Heart left ventricle (tissue), 16 donors: ENCODE measurements at regions not wholly inside any gene's neighbourhood (a gene's known extent, or its start where the extent isn't known, plus 50 kb on each side); places are given as distances from the start of the nearest gene placed in this dataset.

Experiments used
- ATAC-seq, 4 donors: fragments of 200-7000 bp; cut with Tn5 transposase; one replicate each; pipeline ENCODE4 v1.9.1; 2020 to 2022; ENCODE audit warnings: moderate library complexity in 4 of 4, mild to moderate bottlenecking in 3 of 4, moderate number of reproducible peaks in 1 of 4
- DNase-seq, 5 donors: peaks; one replicate each; pipeline ENCODE4 v3.0.0-alpha.2; 2020
- H3K27ac ChIP-seq, 12 donors: fragments of 200-600 bp; sonication (generic) in 4 of 12; one replicate each; pipeline versions ENCODE4 v1.5.0 to v1.8.0; 2016 to 2022; ENCODE audit warnings: mild to moderate bottlenecking in 2 of 12
- H3K27me3 ChIP-seq, 9 donors: fragments of 200-600 bp; sonication (generic) in 2 of 9; one replicate each; pipeline versions ENCODE4 v1.5.1 to v1.8.0; 2016 to 2022; ENCODE audit warnings: mild to moderate bottlenecking in 3 of 9
- H3K36me3 ChIP-seq, 9 donors: fragments of 200-600 bp; sonication (generic) in 2 of 9; one replicate each; pipeline versions ENCODE4 v1.5.0 to v1.8.0; 2018 to 2022; ENCODE audit warnings: mild to moderate bottlenecking in 2 of 9
- H3K4me1 ChIP-seq, 12 donors: fragments of 200-600 bp; sonication (generic) in 4 of 12; one replicate each; pipeline versions ENCODE4 v1.5.0 to v1.8.0; 2016 to 2022; ENCODE audit warnings: mild to moderate bottlenecking in 3 of 12
- H3K4me3 ChIP-seq, 12 donors: fragments of 200-600 bp; sonication (generic) in 4 of 12; one replicate each; pipeline versions ENCODE4 v1.5.0 to v1.8.0; 2017 to 2022; ENCODE audit warnings: mild to moderate bottlenecking in 9 of 12, moderate library complexity in 4 of 12
- H3K9me3 ChIP-seq, 12 donors: fragments of 200-600 bp; sonication (generic) in 4 of 12; one replicate each; pipeline versions ENCODE4 v1.5.0 to v1.8.0; 2016 to 2022; ENCODE audit warnings: mild to moderate bottlenecking in 1 of 12
- POLR2A ChIP-seq, 2 donors: fragments of 450-650 bp; IDR thresholded peaks; one replicate each; pipeline ENCODE4 v1.6.1; 2017; ENCODE audit warnings: antibody characterized with exemption in 2 of 2, mild to moderate bottlenecking in 2 of 2, moderate library complexity in 2 of 2
- WGBS, 4 donors: extraction: QIAGEN DNeasy Blood & Tissue Kit in 2 of 4; methylation state at CpG; one replicate each; pipeline versions ENCODE4 v1.1.5 to v1.1.7; 2013 to 2018; 5-methylcytosine and 5-hydroxymethylcytosine counted together
- intact Hi-C, 10 donors: fragments of 100-400 bp; cut with DNase I; formaldehyde crosslinking; loops; one replicate each; pipeline versions ENCODE4 v1.11.1 to v1.14.2; 2022
- TF ChIP-seq, protein P1 (sequence below), 12 donors: fragments of 200-600 bp; sonication (generic) in 4 of 12; IDR thresholded peaks; one replicate each; pipeline versions ENCODE4 v1.5.0 to v1.8.0; 2018 to 2022; ENCODE audit warnings: antibody characterized with exemption in 12 of 12, mild to moderate bottlenecking in 5 of 12
- donor health status: ischemic (EF 13 %, LVEDD 7.1; RV severe dilation, severe dysfunction).
- donor health status: healthy with polysubstance abuse.
- donor health status: DM: no; HTN: yes; CAD: no.
- donor health status: DM: no; HTN: no; CAD: no.
- donor health status: ischemic (EF 25% LVEDD 6.9; RV normal size, moderate dysfunction).
- donor health status: ischemic (EF 25% LVEDD 5.7; RV mildly dilated, moderate dysfunction).
- donor health status: healthy.
- donor health status: DM: yes; HTN: yes; CAD: no.
- donor health status: ischemic (EF 35%, LVEDD 5.7; RV mildly dilated, moderate dysfunction).
- donor health status: nonischemic (EF 11% LVEDD 7.7; RV severe dilation, severe dysfunction).
- donor health status: DM: yes; HTN: yes; CAD: no.
- donor health status: PGD.
- donor health status: ischemic (EF 29% LVEDD 5.4; RV normal size, mild dysfunction).
- donor health status: nonischemic (EF 23%, LVEDD 6.1; RV moderate dilation, normal function).

DNA sequence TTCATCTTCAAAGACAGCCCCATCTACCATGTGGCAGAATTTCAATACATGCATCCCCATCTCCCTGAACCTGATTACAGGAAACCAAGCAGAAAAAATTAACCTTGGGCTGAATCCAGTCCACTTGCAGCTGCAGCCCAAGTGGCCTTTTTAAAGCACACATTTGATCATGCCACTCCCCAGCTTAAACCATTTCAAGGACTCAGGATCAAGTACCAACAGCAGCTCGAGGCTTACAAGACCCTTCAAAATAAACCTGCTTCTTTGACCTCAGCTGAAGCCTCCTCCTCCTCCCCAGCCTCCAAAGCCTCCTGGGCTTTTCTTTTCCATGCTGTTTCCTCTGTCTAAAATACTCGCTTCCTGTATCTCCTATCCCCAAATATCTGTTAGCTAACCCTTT is 50.7 kb upstream of the KIT start:
- no peak for TF ChIP-seq POLR2A (IDR thresholded peaks at IDR 0.05)
- TF ChIP-seq, protein P1, sequence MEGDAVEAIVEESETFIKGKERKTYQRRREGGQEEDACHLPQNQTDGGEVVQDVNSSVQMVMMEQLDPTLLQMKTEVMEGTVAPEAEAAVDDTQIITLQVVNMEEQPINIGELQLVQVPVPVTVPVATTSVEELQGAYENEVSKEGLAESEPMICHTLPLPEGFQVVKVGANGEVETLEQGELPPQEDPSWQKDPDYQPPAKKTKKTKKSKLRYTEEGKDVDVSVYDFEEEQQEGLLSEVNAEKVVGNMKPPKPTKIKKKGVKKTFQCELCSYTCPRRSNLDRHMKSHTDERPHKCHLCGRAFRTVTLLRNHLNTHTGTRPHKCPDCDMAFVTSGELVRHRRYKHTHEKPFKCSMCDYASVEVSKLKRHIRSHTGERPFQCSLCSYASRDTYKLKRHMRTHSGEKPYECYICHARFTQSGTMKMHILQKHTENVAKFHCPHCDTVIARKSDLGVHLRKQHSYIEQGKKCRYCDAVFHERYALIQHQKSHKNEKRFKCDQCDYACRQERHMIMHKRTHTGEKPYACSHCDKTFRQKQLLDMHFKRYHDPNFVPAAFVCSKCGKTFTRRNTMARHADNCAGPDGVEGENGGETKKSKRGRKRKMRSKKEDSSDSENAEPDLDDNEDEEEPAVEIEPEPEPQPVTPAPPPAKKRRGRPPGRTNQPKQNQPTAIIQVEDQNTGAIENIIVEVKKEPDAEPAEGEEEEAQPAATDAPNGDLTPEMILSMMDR (IDR thresholded peaks at IDR 0.05), result no peak
- Histone ChIP-seq H3K4me3 (no peak overlapping the region), H3K36me3 (no peaks in the 10 kb centered on the region), H3K4me1 (no peaks in the 10 kb centered on the region), H3K27ac (no peak overlapping the region), H3K27me3 (no peaks in the 10 kb centered on the region), H3K9me3 (peaks cover 0 to 13% (median 0%) of the 10 kb centered on the region in 12 donors)
- 55 to 64% (median 62%) methylated on average over 2 of the region's 2 CpGs for WGBS, 4 donors
- DNase-seq (no peak), ATAC-seq (no peak)
- intact Hi-C loops, result no loop called here

DNA sequence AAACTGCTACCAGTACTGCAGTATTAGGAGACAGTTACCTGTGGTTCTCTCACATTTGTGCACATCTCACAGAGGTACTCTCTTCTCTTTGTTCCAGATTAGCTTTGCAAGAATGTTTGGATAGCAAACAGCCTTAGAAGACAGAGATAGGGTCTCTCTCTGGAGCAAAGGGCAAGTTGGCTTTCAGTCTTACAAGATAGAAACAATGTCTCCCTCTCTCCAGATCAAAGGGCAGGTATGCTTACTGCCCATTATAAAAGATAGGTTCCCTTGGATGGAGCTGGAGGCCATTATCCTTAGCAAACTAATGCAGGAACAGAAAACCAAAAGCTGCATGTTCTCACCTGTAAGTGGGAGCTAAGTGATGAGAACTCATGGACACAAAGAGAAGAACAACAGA is 50.2 kb upstream of the KIT start:
- Histone ChIP-seq H3K27ac (no peak overlapping the region), H3K9me3 (peaks cover 0 to 13% (median 0%) of the 10 kb centered on the region in 12 donors), H3K27me3 (no peaks in the 10 kb centered on the region), H3K36me3 (no peaks in the 10 kb centered on the region), H3K4me1 (no peaks in the 10 kb centered on the region), H3K4me3 (no peak overlapping the region)
- TF ChIP-seq, protein P1 (IDR thresholded peaks at IDR 0.05), result no peak
- no peak for TF ChIP-seq POLR2A (IDR thresholded peaks at IDR 0.05)
- ATAC-seq, result no peak
- DNase-seq, result no peak
- intact Hi-C loops, result no loop called here
